Vagina (tissue), 2 donors: ENCODE measurements at regions not wholly inside any gene's neighbourhood (a gene's known extent, or its start where the extent isn't known, plus 50 kb on each side); places are given as distances from the start of the nearest gene placed in this dataset.

ENCODE experiments used
- CTCF ChIP-seq, 3 experiments: fragments of 450-650 bp in 2 of 3; fragments of 200-600 bp in 1 of 3; sonication (generic) in 1 of 3; IDR thresholded peaks; one replicate each; pipeline ENCODE4 v1.5.1; 2017 to 2019; ENCODE audit warnings: antibody characterized with exemption in 3 of 3, mild to moderate bottlenecking in 2 of 3, moderate library complexity in 2 of 3
- POLR2A ChIP-seq, 2 donors: fragments of 450-650 bp; IDR thresholded peaks; one replicate each; pipeline ENCODE4 v1.6.1; 2017; ENCODE audit warnings: antibody characterized with exemption in 2 of 2, mild to moderate bottlenecking in 2 of 2, moderate library complexity in 2 of 2

GRCh38 chr2:7880126-7880525, 801.7 kb upstream of the ID2 start:
- TF ChIP-seq CTCF (IDR thresholded peaks at IDR 0.05) = no peak
- no peak for TF ChIP-seq POLR2A (IDR thresholded peaks at IDR 0.05)
